ENCODE measurements at regions not wholly inside any gene's neighbourhood (a gene's known extent, or its start where the extent isn't known, plus 50 kb on each side); places are given as distances from the start of the nearest gene placed in this dataset.
"Not testable (repeated sequence)": the region's sequence is repeated elsewhere in the genome, so short reads cannot be mapped to it uniquely, and the experiment has no call there.

DNA sequence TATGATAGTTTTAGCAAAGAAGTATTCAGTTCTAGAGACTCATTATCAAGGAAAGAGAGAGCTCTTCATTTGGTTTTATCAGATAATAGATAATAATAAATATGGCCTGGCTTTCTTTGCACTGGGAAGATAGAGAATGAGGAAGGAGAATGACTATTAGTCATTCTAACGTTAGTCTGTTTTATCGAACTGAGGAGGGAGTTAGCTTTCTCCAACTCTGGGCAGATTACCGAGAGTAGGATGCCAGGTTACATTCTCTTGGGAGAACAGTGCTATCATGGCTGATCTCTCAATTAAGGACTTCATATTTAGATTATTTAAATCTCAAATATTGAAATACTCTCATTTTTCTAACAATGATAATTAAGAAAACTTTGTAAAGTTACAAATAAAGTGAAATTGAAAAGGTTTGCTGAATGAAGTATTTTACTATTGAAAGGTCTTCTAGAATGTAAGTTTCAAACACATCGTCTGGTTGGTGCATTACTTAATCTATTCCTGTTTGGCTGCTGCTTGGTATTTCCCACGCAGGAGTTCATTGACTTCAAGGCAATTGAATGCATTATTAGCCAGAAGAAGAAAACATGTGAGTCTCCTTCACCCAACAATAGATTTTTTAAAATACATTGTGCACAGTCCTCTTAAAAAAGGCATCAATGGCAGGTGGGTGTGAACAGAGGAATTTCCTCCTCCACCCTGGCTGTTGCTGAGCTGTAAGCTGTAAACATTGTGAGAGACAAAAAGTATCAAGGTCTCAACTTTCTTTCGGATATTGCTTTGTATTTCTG, 140.8 kb downstream of the C9orf152 start:
- DNase-seq, result no peak

DNA sequence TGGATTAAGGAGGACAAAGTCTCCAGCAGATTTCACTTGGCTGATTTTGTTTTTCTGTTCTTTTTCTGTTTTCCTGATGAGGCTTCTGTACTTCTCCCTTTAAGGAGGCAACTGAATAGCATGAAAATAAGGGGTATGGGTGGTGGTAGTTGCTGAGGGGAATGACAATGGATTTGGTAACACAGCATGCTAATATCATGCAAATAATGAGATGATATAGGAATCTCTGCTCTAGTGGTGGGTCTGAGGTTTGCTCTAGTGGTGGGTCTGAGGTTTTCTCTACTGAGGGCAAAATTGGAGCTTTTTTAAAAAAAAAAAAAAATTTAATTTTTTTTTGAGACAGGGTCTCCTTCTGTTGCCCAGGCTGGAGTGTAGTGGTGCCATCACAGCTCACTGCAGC, 139.7 kb downstream of the C9orf152 start:
- no peak for DNase-seq

DNA sequence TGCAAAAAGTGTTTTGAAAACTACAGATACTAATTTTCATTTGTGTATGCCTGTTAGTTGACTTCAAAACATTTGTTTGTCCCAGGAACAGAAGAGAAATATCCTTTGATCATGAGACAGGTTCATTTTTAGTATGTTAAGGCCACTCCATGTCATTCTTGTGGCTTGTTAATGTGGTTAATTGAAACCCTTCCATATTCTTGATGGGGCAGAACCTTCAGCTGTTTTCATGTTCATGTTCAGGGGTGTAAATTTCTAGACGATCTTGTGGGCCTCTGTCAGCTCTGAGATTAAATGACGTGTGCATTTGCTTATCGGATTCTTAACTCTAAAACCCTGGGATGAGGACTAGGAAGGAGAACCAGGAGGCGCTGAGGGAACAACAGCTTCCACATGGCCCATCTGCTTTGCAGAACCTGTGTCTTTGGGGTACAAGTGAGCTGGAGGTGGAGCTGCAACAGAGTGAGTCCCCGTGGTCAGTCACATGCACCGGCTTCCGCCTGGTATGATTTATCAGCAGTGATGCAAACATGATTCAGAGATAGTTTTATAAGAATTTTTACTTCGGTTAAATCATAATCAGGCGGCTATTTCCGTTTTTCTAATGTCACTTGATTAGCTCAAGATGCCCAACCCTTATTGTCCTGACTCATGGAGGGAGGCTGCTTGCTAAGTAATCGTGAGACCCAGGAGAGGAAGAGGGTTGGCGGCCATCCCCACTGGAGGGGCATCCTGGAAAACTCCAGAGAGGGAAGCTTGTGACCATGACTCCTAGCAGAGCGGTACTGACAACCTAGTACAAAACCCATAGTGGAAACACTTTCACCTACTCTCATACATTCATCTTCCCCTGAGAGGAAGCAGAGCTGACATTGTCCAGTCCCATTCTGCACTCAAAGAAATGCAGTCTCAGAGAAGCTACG, 138.4 kb downstream of the C9orf152 start:
- DNase-seq, result no peak

DNA sequence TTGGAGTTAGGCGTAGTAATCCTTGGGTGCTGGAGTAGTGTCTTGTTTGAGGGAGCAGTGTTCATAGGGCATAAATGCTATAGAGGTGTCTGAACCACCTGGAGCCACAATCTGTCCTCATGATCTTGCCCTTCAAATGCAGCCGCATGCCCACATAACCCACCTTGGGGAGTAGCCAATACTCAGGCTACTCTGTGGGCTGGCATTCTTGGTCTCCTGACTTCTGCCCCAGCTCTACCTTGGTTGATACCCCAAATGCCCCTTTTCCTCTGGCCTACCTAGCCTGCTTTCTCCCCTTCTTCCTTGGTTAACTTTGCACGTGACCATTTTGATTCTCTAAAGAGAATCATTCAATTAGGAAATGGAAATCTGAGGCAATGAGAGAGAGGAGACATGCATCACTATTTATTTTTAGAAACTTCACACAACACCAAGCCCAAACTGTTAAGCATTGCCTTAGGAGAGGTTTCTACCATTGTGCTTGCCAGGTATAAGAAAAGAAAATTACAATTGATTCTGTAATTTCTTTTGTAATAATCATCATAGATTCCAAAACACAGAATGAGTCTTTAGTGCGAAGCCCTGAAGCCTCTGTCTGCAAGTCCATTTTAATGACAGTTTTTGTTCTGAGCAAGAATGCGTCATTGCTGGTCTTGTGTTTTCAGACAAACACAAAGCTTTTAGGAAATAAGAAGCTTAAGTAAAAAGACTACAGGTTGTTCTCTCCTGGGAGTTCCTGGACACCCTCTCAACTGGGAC, 135.2 kb downstream of the C9orf152 start:
- DNase-seq, result no peak

DNA sequence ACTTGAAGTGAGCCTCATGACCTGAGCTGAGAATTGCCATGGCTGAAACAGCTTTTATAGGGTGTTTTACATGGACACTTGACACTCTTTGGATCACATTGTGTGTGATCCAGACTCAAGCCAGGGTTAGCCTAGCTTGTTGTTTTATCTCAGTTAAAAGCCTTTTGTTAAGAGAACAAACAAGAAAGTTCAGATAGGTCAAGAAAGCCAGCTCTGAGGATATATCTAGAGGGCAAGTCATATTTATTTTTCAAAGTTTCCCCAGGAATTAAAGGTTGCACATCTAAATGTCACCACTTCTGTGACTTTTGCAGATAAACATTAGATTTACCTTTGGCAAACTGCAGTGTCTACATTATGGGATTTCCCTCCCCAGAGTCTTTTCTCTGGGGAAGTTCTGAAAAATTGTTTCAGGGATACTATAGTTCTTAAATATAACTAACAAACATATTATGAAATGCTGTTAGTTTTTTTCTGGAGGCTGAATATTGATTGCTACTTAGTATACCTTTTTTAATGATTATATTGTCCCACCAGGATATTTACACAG, 134.5 kb downstream of the C9orf152 start:
- DNase-seq, result peak; percentile 5

DNA sequence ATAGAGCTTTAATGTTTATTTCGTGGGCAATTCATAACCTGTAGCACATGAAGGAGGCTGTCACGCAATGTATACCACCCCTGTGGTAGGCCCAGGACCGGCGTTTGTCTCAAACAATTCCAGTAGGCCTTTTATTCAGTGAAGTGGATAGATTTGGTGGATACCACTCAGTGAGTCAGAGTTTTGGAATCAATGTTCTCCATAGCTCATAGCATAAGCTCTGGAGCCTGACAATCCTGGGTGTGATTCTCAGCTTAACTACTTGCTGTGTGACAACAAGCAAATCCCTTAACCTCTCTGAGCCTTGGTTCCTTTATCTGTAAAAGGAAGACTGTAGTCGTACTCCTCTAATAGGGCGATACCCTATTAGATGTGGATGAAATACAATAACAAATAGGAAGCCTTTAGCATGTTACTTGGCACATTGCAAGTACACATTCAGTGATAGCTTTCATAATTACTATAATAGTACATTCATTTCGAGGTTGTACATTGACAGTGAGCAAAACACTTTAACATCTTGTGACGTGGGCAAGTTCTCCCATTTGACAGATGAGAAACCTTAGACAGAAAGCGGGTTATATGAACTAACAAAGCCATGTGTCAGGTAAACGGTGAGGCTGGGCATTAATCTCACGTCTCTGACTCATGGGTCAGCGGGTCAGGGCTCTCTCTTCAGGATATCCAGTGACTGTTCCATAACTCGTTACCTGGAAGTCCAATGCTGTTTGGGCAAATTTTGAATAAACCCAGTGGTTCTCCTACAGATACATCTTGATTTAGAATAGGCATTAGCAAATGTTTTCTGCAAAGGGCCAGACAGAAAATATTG, 130.8 kb downstream of the C9orf152 start:
- no peak for DNase-seq

DNA sequence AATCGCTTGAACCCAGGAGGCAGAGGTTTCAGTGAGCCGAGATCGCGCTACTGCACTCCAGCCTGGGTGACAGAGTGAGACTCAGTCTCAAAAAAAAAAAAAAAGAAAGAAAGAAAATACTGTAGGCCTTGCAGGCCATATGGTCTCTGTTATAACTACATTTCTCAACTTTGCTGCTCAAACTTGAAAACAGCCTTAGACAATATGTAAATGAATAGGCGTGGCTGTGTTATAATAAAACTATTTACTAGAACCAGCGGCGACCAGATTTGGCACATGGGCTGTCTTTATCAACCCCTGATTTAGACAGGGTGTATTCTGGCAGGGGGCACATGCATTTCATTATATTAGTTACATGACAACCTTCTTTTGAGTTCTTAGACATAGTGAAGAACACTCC, 130.0 kb downstream of the C9orf152 start:
- no peak for DNase-seq

DNA sequence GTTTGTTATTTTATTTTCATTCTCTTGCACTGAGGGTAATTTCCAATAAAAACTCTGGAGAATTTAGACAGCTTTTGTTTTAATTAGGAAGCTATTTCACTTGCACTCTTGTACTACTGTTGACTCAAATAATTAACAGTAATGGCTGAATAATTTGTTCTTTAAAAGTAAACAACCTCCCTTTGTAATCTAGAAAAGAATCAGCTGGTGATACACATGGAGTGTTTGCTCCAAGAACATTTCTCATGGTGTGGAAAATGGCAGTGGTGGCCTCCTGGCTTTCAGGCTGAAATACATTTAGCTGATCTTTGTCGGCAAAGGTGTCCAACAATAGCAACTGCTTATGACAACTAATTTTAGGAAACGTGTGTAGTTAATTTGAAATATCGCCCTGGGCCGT, 129.4 kb downstream of the C9orf152 start:
- DNase-seq, result peak; percentile 20

DNA sequence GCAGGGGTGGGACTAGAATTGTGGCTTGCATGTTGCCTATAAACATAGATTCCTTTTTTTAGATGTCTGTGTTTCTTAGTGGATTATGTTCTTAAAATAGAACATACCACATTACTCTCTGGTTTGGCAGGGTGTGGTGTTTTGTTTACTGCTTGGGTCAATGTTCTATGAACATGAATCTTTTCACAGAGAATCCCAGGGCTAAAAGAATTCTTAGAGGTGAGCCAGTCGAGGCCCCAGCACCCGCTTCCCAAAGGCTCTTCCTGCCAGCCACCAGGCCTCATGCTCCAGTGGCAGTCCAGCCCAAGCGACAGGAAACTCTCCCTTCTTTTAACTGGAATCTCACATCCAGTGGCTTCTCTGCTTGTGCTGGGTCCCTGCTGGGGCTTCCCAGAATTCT, 126.6 kb downstream of the C9orf152 start:
- no peak for DNase-seq

DNA sequence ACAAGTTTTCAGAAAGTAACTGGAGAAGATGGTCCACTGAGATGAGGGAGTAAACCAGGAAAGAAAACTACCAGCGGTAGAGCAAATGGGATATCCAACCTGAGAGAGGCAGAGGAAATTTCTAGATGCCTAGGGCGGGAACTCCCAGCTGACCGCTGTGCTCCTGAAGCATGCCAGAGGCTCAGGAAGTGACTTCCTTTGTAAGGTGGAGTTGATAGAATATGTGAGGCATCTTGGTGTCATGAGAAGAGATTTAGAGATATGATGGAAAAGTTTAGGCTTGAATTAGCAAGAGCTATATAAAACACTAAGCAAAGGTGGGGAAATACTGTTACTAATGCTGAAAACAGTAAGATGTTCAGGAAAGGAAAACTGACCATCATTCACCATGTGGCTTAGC, 124.1 kb downstream of the C9orf152 start:
- no peak for DNase-seq

DNA sequence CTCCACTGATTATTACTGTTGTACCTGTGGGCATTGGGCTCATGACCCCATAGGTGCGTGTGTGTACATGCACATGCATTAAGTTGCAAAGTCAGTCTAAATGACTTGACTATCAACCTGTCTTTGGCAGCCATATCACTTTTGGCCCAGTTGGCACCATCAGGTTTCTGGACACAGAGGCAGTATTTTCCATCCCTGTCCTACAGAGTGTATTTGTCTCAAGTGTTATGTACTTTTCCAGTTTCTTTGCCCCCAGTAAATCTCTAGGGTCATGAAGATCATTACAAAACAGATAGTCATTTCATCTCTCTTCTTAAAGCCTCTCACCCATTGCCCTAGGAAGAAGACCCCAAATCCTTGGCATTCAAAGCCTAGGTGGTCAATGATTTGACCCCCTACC, 121.4 kb downstream of the C9orf152 start:
- no peak for DNase-seq

DNA sequence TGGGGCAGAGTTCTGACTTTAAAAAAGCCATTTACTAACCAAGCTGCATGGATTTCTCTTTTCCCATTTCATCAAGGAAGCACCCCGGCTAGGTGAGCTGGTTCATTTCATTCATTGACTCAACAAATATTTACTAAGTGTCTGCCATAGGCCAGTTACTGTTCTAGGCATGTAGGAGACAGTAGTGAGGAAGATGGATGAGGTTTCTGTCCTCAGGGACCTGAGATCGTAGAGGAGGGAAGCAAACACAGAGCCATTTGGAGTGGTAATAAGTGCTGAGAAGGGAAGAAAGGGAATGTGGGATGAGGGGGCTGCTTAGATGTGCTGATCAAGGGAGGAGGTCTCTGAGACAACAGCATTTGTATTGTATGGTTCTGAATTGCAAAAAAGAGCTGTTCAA, 120.4 kb downstream of the C9orf152 start:
- peak; percentile 56 for DNase-seq

DNA sequence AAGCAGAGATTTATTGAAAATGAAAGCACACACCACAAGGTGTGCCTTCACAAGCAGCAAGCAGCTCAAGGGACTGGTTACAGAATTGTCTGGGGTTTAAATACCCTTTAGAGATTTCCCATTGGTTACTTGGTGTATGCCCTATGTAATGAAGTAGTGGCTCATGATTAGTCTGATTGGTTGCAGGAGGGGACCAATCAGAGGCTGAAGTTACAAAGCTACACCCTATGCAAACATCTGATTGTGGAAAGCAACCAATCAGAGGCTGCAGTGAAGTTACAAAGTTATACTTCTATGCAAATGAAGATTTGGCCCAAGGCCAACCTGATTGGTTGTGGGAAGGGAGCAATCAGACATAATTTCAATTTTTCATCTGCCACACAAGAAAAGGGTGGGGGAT, 119.9 kb downstream of the C9orf152 start:
- peak; percentile 37 for DNase-seq

DNA sequence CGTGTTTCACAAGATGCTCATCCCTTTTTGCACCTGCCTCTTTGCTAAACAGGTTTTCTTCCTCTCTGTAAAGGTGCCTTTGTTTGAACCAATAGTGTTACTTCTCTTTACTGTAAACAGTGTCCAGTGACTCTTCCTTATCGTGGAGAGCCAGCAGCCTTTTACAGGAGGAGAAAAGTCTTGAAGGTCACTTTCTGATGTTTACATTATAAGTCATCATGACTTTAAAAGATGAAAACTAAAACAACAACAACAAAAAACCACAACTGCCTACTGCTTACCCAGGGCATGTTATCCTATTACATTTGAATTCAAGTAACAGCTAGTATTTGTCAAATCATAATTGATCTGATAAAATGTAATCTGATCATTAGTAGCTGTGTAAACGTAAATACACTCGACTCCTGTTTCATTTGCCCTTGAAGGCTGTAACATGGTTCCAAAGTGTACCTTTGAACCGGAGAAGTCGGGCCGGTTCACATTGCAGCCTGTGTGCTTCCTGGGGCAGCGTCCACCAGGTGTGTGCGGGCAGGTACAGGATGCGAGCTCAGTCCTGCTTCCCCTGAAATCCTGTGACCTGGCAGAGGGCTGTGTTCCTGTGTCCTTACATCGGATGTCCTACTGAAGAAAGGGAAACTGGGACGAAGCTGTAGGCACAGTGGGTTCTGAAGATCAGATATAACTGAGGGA, 118.1 kb downstream of the C9orf152 start:
- DNase-seq, result peak; percentile 90

DNA sequence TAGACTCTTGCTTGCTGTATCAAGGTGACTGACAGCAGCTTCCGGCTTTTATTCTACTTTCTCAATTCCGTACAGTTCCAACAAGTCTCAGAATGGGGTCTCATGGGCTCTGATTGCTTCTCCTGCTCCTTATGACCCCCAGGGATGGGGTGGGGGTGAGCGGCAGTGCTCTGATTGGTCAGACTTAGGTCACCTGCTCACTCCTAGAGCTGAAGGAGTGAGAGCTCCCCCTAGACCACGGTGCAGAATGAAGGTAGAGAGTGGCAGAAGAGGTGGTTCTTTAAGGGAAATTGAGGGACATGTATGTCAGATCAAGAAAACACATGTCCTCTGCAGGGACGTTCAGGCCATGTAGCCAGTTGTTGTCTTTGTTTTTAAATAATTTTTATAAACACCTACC, 115.2 kb downstream of the C9orf152 start:
- no peak for DNase-seq

DNA sequence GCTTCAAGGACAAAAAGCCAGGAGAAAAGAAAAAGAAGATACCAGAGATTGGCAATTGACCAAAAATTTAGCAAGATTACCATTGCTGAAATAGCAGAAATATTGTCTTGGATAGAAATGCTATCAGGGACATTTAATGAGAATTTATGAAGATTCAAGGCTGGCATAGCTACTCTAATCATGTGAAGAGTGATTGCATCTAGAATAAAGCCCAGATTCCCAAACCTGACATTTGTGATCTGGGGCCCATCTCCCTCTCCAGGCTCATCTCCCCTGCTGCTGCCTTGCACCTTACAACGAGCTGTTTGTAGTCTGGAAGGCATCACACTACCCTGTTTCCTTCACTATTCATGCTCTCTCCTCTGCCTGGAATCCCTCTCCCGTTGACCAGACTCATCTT, 114.5 kb downstream of the C9orf152 start:
- no peak for DNase-seq

DNA sequence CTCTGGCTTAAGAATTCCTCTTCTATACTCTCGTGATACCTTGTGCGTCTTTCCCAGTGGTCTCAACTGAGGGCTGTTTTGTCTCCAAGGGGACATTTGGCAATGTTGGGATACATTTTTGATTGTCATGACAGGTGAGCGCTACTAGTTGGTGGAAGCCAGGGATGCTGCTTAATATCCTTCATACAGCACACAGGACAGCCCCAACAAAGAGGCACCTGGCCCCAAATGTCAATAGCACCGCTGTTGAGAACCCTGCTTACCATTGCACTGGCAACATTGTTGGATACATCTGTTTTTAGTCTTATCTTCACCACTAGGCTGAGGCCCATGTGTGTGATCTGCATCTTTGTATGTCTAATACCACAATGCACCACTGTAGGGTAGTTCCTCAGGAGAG, 114.1 kb downstream of the C9orf152 start:
- DNase-seq, result no peak

DNA sequence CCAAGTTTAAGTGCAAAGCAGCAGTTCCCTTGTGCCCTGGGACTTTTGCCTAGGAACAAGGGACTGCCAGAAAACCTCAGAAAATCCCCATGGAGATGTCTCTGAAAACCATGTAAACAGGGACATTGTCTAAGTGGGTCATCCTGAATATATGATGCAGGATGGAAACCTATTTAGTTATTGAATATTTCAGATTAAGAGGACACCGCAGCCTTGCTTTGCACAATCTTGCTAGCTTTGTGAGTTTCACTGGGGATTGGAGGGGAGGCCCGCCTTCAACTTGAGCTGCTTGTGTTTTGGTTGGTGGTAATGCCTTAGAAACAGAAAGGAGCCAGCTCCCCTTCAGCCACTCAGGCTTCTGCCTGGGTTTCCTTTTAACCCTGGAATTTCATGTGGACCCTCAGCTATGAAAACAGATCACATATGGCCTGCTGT, 112.8 kb downstream of the C9orf152 start:
- no peak for DNase-seq

DNA sequence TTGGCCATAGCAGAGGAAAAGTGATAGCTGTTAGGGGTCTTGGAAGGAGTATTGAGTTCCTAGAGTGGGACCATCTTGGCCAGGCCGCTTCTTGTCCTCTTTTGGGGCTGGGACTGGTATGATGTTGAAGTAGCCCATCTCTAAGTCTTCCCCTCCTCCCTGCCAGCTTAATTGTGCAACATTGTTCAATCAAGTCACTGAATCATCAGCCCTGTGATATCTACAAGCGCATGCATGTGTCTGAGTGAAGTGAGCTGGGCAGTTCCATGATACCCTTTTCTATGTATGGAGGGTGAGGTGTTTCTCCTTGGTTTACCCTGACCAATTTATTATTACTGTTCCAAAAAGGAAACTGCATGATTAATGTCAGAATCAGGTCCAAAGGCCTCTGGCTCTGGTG, 112.2 kb downstream of the C9orf152 start:
- no peak for DNase-seq

DNA sequence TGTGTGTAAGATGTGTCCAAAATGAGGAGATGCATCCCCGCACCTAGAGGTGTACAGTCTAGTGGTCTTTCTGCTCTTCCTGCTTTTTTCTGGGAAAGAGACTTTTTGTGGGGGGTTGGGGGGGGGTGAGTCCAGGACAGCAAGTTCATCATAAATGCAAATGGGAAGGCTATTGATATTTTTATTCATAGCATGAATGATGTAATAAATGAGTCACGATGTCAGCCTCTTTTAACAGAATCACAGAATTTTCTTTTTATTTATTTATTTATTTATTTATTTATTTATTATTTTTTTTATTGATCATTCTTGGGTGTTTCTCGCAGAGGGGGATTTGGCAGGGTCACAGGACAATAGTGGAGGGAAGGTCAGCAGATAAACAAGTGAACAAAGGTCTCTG, 111.3 kb downstream of the C9orf152 start:
- DNase-seq, result not testable (repeated sequence)
